ENCODE measurements at regions not wholly inside any gene's neighbourhood (a gene's known extent, or its start where the extent isn't known, plus 50 kb on each side); places are given as distances from the start of the nearest gene placed in this dataset.

GRCh38 chr5:57695179-57695578 lies 212.6 kb upstream of the ACTBL2 start:
- no peak for TF ChIP-seq CTCF (optimal IDR thresholded peaks at IDR 0.05 in 1 of 3, IDR thresholded peaks at IDR 0.05 in 1 of 3, conservative IDR thresholded peaks at IDR 0.05 in 1 of 3; ENCODE audit: extremely low read depth in 1 of 3, insufficient read depth in 2 of 3, low read length in 3 of 3)
- TF ChIP-seq EZH2 (IDR thresholded peaks at IDR 0.05; ENCODE audit: low read length), result no peak
